Activated CD8-positive, alpha-beta memory T cell treated with anti-CD3 and anti-CD28 coated beads for 36 hours (primary cell): ENCODE measurements at regions not wholly inside any gene's neighbourhood (a gene's known extent, or its start where the extent isn't known, plus 50 kb on each side); places are given as distances from the start of the nearest gene placed in this dataset.
"Not testable (repeated sequence)": the region's sequence is repeated elsewhere in the genome, so short reads cannot be mapped to it uniquely, and the experiment has no call there.

Experiments
- CTCF ChIA-PET: fragments of 350-600 bp; sonication (Branson Sonifier 250); formaldehyde crosslinking; loops from one replicate; lab custom pipeline; 2021; ENCODE audit warnings: antibody characterized with exemption; lab: Charles Lee
- POLR2A ChIA-PET: fragments of 350-600 bp; sonication (Branson Sonifier 250); formaldehyde crosslinking; loops from one replicate; lab custom pipeline; 2021; ENCODE audit warnings: antibody characterized with exemption; lab: Charles Lee

- CTCF ChIA-PET, result no interaction called here
- POLR2A ChIA-PET, result no interaction called here
Observed at GRCh38 chr5:101296477-101296876, 393.4 kb upstream of the ST8SIA4 start.

GRCh38 chr5:101292199-101292598, 389.1 kb upstream of the ST8SIA4 start:
- ChIA-PET POLR2A (no interaction called here), CTCF (no interaction called here)

DNA sequence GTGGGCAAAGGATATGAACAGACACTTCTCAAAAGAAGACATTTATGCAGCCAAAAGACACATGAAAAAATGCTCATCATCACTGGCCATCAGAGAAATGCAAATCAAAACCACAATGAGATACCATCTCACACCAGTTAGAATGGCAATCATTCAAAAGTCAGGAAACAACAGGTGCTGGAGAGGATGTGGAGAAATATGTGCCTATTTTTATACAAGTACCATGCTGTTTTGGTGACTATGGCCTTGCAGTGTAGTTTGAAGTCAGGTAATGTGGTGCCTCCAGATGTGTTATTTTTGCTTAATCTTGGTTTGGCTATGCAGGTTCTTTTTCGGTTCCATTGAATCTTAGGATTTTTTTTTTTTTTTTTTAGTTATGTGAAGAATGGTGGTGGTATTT, 387.7 kb upstream of the ST8SIA4 start:
- POLR2A ChIA-PET, CTCF ChIA-PET: not testable (repeated sequence)

DNA sequence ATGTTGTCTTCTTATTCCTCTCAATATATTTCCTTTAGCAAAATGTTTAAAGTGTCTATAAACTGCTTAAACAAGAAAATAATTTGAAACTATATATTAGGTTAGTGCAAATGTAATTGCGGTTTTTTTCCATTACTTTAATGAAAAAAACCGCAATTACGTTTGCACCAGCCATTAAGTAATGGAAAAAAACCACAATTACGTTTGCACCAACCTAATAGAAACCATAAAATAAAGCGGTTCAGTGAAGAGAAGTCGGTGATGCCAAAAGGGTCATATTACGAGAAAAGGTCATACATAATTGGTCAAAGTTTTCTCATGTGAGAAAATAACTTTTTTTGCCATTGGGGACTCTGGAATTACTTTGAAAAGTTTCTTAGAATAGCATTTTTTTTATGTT, 385.6 kb upstream of the ST8SIA4 start:
- POLR2A ChIA-PET, result no interaction called here
- CTCF ChIA-PET, result no interaction called here

- ChIA-PET CTCF (no interaction called here), POLR2A (no interaction called here)
Observed at GRCh38 chr5:101284736-101285375, 381.8 kb upstream of the ST8SIA4 start.

DNA sequence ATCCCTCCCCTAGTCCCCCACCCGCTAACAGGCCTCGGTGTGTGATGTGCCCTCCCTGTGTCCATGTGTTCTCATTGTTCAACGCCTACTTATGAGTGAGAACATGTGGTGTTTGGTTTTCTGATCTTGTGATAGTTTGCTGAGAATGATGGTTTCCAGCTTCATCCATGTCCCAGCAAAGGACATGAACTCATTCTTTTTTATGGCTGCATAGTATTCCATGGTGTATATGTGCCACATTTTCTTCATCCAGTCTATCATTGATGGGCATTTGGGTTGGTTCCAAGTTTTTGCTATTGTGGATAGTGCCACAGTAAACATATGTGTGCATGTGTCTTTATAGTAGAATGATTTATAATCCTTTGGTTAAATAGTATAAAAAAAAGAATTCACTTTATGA, 380.9 kb upstream of the ST8SIA4 start:
- POLR2A ChIA-PET, CTCF ChIA-PET: not testable (repeated sequence)

- POLR2A ChIA-PET, result no interaction called here
- CTCF ChIA-PET, result no interaction called here
Observed at GRCh38 chr5:101278917-101279316, 375.8 kb upstream of the ST8SIA4 start.

DNA sequence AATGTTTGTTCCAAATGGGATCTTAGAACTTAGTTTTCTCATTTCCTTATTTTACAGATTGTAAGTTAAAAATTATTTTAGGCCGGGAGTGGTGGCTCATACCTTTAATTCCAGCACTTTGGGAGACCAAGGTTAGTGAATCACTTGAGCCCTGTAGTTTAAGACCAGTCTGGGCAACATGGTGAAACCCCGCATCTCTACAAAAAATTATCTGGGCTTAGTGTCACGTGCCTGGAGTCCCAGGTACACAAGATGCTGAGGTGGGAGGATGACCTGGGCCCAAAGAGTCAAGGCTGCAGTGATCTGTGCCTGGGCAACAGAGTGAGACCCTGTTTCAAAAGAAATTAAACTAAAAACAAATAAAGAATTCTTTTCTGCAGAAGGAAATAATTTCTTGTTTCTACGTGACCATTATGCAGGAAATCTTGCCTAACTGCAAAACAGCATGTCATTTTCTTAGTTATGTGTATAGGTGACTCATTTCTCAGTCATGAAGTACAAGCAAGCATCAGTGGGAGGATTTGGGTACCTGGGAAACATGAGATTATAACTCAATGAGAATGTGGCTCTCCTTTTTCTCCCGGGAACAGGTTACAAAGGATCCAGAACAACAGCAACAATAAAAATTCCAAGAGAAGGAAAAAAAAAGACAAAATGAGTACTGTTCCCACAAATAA, 375.1 kb upstream of the ST8SIA4 start:
- ChIA-PET CTCF (no interaction called here), POLR2A (no interaction called here)

GRCh38 chr5:101271945-101272344, 368.9 kb upstream of the ST8SIA4 start:
- CTCF ChIA-PET, result interaction anchor here (1.0 kb wide), 1 partner anchor 1315 kb away, joined by 4 read pairs; no protein-coding TSS in a partner anchor
- POLR2A ChIA-PET, result no interaction called here

GRCh38 chr5:101271416-101271815, 368.3 kb upstream of the ST8SIA4 start:
- POLR2A ChIA-PET, result no interaction called here
- CTCF ChIA-PET, result no interaction called here

GRCh38 chr5:101260857-101261256, 357.8 kb upstream of the ST8SIA4 start:
- ChIA-PET CTCF (no interaction called here), POLR2A (no interaction called here)

DNA sequence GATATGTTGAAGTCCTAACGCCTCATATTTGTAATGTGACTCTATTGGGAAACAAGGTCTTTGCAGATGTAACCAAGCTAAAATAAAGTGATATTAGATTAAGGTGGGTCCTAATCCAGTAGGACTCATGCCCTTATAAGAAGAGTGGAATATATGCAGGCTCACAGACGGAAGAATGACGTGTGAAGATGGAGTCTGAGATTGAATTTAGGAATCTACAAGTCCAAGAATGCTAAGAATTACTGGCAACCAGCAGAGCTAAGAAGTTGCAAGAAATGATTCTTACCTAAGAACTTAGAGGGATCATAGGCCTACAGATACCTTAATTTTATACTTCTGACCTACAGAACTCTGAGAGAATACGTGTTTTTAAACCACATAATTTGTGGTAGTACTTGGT, 350.0 kb upstream of the ST8SIA4 start:
- CTCF ChIA-PET, result interaction anchor here (0.7 kb wide), 1 partner anchor 10 kb away, joined by 3 read pairs; no protein-coding TSS in a partner anchor
- POLR2A ChIA-PET, result no interaction called here

- CTCF ChIA-PET, result no interaction called here
- POLR2A ChIA-PET, result no interaction called here
Observed at GRCh38 chr5:101244621-101245020, 341.5 kb upstream of the ST8SIA4 start.

GRCh38 chr5:101212942-101213514, 309.9 kb upstream of the ST8SIA4 start:
- POLR2A ChIA-PET, result no interaction called here
- CTCF ChIA-PET, result no interaction called here

DNA sequence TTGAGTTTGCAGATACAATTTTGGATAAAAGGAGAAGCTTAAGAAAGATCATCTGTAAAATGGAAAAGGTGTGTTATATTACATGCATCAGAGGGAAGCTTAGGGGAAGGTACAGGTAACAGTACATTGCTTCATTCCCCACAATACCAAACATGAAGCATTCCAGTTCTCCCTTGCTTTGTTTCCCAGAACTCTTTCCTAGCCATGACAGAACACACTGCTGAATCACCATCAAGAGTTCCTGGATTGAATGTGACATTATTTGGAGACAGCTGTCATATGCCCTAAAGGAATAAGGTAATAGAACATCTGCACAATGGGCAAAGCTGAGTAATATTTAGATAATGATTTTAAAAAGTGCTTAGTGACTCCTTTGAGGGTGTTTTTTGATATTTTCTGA, 303.5 kb upstream of the ST8SIA4 start:
- ChIA-PET POLR2A (no interaction called here), CTCF (no interaction called here)

DNA sequence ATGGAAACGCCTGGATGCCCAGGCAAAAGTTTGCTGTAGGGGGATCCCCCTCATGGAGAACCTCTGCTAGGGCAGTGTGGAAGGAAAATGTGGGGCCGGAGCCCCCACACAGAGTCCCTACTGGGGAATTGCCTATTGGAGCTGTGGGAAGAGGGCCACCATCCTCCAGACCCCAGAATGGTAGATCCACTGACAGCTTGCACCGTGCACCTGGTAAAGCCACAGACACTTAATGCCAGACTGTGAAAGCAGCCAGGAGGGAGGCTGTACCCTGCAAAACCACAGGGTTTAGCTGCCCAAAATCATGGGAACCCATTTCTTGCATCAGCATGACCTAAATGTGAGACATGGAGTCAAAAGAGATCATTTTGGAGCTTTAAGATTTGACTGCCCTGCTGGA, 302.0 kb upstream of the ST8SIA4 start:
- CTCF ChIA-PET, POLR2A ChIA-PET: not testable (repeated sequence)

DNA sequence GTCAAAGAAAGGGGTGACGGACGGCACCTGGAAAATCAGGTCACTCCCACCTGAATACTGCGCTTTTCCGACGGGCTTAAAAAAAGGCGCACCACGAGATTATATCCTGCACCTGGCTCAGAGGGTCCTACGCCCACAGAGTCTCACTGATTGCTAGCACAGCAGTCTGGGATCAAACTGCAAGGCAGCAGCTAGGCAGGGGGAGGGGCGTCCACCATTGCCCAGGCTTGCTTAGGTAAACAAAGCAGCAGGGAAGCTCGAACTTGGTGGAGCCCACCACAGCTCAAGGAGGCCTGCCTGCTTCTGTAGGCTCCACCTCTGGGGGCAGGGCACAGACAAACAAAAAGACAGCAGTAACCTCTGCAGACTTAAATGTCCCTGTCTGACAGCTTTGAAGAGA, 277.3 kb upstream of the ST8SIA4 start:
- CTCF ChIA-PET, POLR2A ChIA-PET: not testable (repeated sequence)

DNA sequence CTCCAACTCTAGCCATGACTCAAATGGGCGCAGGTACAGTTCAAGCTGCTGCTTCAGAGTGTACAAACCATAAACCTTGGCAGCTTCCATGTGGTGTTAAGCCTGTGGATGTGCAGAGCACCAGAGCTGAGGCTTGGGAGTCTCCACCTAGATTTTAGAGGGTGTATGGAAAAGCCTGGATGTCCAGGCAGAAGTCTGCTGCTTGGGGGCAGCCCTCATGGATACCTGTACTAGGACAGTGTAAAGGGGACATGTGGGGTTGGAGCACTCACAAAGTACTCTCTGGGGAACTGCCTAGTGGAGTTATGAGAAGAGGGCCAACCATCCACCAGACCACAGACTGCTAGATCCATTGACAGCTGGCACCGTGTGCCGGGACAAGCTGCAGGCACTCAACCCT, 273.5 kb upstream of the ST8SIA4 start:
- ChIA-PET CTCF (no interaction called here), POLR2A (no interaction called here)

GRCh38 chr5:101174981-101175380, 271.9 kb upstream of the ST8SIA4 start:
- POLR2A ChIA-PET, result no interaction called here
- CTCF ChIA-PET, result no interaction called here

GRCh38 chr5:101163088-101163487, 260.0 kb upstream of the ST8SIA4 start:
- ChIA-PET POLR2A (no interaction called here), CTCF (no interaction called here)

- ChIA-PET POLR2A (no interaction called here), CTCF (no interaction called here)
Observed at GRCh38 chr5:101160002-101160401, 256.9 kb upstream of the ST8SIA4 start.
